Activated naive CD8-positive, alpha-beta T cell treated with anti-CD3 and anti-CD28 coated beads for 36 hours (primary cell): ENCODE measurements at regions not wholly inside any gene's neighbourhood (a gene's known extent, or its start where the extent isn't known, plus 50 kb on each side); places are given as distances from the start of the nearest gene placed in this dataset.
A peak's percentile ranks its signal among the peaks of the same experiment; 100 is the strongest.
"Not testable (repeated sequence)": the region's sequence is repeated elsewhere in the genome, so short reads cannot be mapped to it uniquely, and the experiment has no call there.

ENCODE experiments used
- DNase-seq: peaks from one replicate; pipeline ENCODE4 v3.0.0; 2021
- H3K27ac Mint-ChIP-seq: one replicate; pipeline ENCODE4 v1.8.0; 2022; ENCODE audit warnings: mild to moderate bottlenecking, moderate library complexity, mixed read lengths
- H3K27me3 Mint-ChIP-seq: one replicate; pipeline ENCODE4 v1.8.0; 2022; ENCODE audit warnings: mild to moderate bottlenecking, mixed read lengths
- H3K36me3 Mint-ChIP-seq: one replicate; pipeline ENCODE4 v1.8.0; 2021; ENCODE audit warnings: mild to moderate bottlenecking, mixed read lengths
- H3K4me1 Mint-ChIP-seq: one replicate; pipeline ENCODE4 v1.8.0; 2021; ENCODE audit warnings: mixed read lengths
- H3K4me3 Mint-ChIP-seq: one replicate; pipeline ENCODE4 v1.8.0; 2022; ENCODE audit warnings: mild to moderate bottlenecking, moderate library complexity, mixed read lengths
- H3K9me3 Mint-ChIP-seq: one replicate; pipeline ENCODE4 v1.8.0; 2022; ENCODE audit warnings: mixed read lengths

GRCh38 chr18:51248685-51249084 is 51.2 kb upstream of the MEX3C start:
- Mint-ChIP-seq H3K4me3 (no peak overlapping the region), H3K36me3 (no peaks in the 10 kb centered on the region), H3K4me1 (no peaks in the 10 kb centered on the region), H3K27me3 (peaks cover 6% of the 10 kb centered on the region), H3K27ac (no peak overlapping the region), H3K9me3 (no peaks in the 10 kb centered on the region)
- DNase-seq: no peak

DNA sequence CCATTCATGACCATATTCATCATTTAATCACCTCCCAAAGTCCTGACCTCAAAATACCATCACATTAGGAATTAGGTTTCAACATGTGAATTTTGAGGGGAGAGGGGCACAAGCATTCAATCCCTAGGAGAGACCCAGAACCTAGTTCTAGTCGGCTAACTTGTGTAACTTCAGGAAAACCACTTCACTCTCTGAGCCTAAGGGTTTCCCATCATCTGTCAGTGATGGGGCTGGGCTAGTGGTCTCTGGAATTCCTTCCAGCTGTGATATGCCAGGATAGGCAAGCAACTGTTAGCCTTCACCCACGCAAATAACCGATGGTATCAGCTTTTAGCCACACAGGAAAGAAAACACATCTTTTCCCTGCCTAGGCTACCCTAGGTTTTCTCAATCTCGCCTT is 52.5 kb upstream of the MEX3C start:
- no peaks in the 10 kb centered on the region for H3K4me1 Mint-ChIP-seq
- no peak overlapping the region for H3K27ac Mint-ChIP-seq
- H3K9me3 Mint-ChIP-seq: no peaks in the 10 kb centered on the region
- H3K36me3 Mint-ChIP-seq: no peaks in the 10 kb centered on the region
- peaks cover 6% of the 10 kb centered on the region for H3K27me3 Mint-ChIP-seq
- no peak overlapping the region for H3K4me3 Mint-ChIP-seq
- no peak for DNase-seq

GRCh38 chr18:51250458-51251024 is 53.1 kb upstream of the MEX3C start:
- peaks cover 10% of the 10 kb centered on the region for H3K27me3 Mint-ChIP-seq
- H3K27ac Mint-ChIP-seq: no peak overlapping the region
- DNase-seq: no peak
- H3K4me3 Mint-ChIP-seq: no peak overlapping the region
- no peaks in the 10 kb centered on the region for H3K4me1 Mint-ChIP-seq
- H3K9me3 Mint-ChIP-seq: no peaks in the 10 kb centered on the region
- no peaks in the 10 kb centered on the region for H3K36me3 Mint-ChIP-seq

GRCh38 chr18:51251625-51252024 is 54.1 kb upstream of the MEX3C start:
- Mint-ChIP-seq H3K9me3 (no peaks in the 10 kb centered on the region), H3K4me1 (no peaks in the 10 kb centered on the region), H3K4me3 (no peak overlapping the region), H3K27me3 (peaks cover 10% of the 10 kb centered on the region), H3K27ac (no peak overlapping the region), H3K36me3 (no peaks in the 10 kb centered on the region)
- no peak for DNase-seq

DNA sequence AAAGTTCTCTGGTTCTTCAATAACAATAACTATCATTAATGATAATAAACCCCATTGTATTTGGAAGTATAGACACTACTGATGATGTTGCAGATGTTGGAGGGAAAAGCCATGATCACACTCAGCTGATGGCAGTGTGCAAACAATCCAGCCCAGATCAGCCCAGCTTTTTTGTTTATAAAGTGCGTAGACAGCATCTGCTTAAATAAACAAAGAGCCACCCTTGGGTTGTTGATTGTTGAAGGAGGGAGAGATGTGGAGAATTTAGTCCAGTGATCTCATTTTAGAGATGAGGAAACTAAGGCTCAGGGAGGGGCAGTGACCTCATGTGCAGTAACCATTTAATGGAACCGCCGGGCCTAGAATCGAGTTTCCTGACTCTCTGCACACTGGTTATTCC is 56.0 kb upstream of the MEX3C start:
- Mint-ChIP-seq H3K4me3 (no peak overlapping the region), H3K27me3 (peaks cover 10% of the 10 kb centered on the region), H3K27ac (no peak overlapping the region), H3K4me1 (no peaks in the 10 kb centered on the region), H3K9me3 (no peaks in the 10 kb centered on the region), H3K36me3 (no peaks in the 10 kb centered on the region)
- no peak for DNase-seq

DNA sequence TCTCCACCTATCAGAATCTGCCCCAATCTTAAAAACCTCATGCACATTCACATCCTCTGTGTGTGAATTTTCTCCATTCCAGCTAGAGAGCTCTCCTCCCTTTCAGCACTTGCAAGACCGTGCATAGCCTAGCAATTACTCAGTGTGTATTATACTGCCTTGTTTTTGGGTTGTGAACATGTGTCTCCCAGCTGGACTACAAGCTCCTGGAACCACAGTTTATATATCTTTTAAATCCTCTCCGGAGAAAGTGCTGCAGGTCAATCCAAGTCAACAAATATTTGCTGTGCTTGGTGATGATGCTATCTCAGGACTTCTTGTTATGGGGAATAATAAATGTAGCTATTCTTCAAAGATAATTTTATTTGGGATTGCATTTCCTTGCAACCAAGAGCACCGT is 58.2 kb upstream of the MEX3C start:
- no peak for DNase-seq
- no peak overlapping the region for H3K4me3 Mint-ChIP-seq
- no peak overlapping the region for H3K27ac Mint-ChIP-seq
- H3K4me1 Mint-ChIP-seq: no peaks in the 10 kb centered on the region
- H3K36me3 Mint-ChIP-seq: no peaks in the 10 kb centered on the region
- H3K27me3 Mint-ChIP-seq: peaks cover 9% of the 10 kb centered on the region
- no peaks in the 10 kb centered on the region for H3K9me3 Mint-ChIP-seq

DNA sequence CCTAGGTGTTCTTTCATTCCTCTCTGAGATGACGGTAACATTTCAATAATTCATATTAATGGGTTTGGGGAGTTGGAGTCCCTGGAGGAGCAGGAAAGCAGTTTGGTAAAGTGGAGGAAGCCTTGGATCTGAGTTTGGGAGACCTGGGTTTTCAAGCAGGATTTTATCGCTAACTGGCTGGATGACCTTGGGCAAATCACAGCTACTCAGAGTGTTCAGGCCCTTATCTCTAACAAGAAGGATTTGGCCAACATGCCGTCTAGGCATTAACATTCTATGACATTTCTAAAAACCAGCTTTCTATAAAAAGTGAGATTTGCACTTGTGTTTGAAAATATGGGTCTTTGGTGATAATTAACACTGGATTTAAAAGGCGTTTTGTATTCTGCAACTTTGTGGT is 59.7 kb upstream of the MEX3C start:
- H3K27me3 Mint-ChIP-seq: peaks cover 19% of the 10 kb centered on the region
- H3K27ac Mint-ChIP-seq: no peak overlapping the region
- DNase-seq: no peak
- no peak overlapping the region for H3K4me3 Mint-ChIP-seq
- no peaks in the 10 kb centered on the region for H3K9me3 Mint-ChIP-seq
- H3K36me3 Mint-ChIP-seq: no peaks in the 10 kb centered on the region
- H3K4me1 Mint-ChIP-seq: no peaks in the 10 kb centered on the region

DNA sequence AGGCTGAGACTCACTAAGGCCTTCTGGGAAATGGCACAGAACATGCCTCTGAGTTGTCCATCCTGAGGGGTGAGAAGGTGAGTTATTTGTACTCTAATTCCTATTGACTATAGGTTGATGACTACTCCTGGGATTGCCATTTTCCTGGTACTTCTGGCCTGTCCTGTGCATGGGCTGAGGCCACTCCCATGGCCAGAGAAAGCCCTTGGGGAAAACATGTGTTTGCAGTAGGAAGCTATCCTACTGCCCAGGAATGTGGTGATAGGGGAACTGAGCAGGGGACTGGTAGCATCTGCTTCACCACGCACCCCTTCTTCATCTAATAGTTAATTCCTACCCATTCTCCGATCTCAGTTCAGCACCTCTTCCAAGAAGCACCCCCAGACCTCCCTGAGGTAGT is 62.6 kb upstream of the MEX3C start:
- Mint-ChIP-seq H3K9me3 (no peaks in the 10 kb centered on the region), H3K27me3 (peaks cover 20% of the 10 kb centered on the region), H3K27ac (no peak overlapping the region), H3K36me3 (no peaks in the 10 kb centered on the region), H3K4me1 (no peaks in the 10 kb centered on the region), H3K4me3 (no peak overlapping the region)
- no peak for DNase-seq

DNA sequence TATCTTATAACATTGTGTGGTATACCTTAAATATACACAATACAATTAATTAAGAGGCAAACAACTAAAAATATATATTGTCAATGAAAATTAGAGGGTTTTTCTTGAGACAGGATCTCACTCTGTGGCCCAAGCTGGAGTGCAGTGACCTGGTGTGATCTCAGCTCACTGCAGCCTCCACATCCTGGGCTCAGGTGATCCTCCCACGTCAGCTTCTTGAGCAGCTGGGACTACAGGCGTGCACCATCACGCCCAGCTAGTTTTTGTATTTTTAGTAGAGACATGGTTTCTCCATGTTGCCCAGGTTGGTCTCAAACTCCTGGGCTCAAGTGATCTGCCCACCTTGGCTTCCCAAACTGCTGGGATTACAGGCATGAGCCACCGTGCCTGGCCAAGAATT is 68.6 kb upstream of the MEX3C start:
- H3K27me3 Mint-ChIP-seq: peaks cover 16% of the 10 kb centered on the region
- not testable (repeated sequence) for H3K9me3 Mint-ChIP-seq, H3K36me3 Mint-ChIP-seq, H3K4me1 Mint-ChIP-seq, H3K4me3 Mint-ChIP-seq, H3K27ac Mint-ChIP-seq, DNase-seq

- peaks cover 9% of the 10 kb centered on the region for H3K27me3 Mint-ChIP-seq
- H3K27ac Mint-ChIP-seq: no peak overlapping the region
- peaks cover 1% of the 10 kb centered on the region for H3K9me3 Mint-ChIP-seq
- H3K36me3 Mint-ChIP-seq: no peaks in the 10 kb centered on the region
- no peaks in the 10 kb centered on the region for H3K4me1 Mint-ChIP-seq
- DNase-seq: no peak
- no peak overlapping the region for H3K4me3 Mint-ChIP-seq
These were observed 69.3 kb upstream of the MEX3C start for GRCh38 chr18:51266773-51267172.

DNA sequence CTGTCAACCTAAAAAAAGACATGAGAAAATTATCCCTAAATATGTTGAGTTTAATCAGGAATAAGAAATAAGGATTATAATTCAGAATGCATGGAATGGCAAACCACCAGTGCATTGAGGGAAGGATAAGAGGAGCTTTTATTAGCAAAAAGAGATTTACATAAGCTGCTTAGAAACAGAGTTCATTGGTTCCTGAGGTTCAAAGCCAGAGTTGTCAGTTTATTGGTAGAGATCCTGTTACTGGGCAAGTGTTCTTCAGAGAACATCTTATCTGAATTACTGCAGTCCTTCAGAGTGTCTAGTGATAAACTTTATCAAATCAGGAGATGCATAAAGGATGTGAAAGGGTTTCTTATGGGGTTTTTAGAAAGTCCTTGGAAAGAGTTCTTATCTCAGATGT is 76.0 kb upstream of the MEX3C start:
- DNase-seq: no peak
- no peaks in the 10 kb centered on the region for H3K27me3 Mint-ChIP-seq
- no peaks in the 10 kb centered on the region for H3K36me3 Mint-ChIP-seq
- H3K4me3 Mint-ChIP-seq: no peak overlapping the region
- no peak overlapping the region for H3K27ac Mint-ChIP-seq
- H3K4me1 Mint-ChIP-seq: no peaks in the 10 kb centered on the region
- H3K9me3 Mint-ChIP-seq: peaks cover 1% of the 10 kb centered on the region

GRCh38 chr18:51275712-51276476 is 78.4 kb upstream of the MEX3C start:
- Mint-ChIP-seq H3K36me3 (no peaks in the 10 kb centered on the region), H3K27ac (no peak overlapping the region), H3K27me3 (no peaks in the 10 kb centered on the region), H3K4me3 (no peak overlapping the region), H3K9me3 (peaks cover 1% of the 10 kb centered on the region), H3K4me1 (no peaks in the 10 kb centered on the region)
- no peak for DNase-seq

DNA sequence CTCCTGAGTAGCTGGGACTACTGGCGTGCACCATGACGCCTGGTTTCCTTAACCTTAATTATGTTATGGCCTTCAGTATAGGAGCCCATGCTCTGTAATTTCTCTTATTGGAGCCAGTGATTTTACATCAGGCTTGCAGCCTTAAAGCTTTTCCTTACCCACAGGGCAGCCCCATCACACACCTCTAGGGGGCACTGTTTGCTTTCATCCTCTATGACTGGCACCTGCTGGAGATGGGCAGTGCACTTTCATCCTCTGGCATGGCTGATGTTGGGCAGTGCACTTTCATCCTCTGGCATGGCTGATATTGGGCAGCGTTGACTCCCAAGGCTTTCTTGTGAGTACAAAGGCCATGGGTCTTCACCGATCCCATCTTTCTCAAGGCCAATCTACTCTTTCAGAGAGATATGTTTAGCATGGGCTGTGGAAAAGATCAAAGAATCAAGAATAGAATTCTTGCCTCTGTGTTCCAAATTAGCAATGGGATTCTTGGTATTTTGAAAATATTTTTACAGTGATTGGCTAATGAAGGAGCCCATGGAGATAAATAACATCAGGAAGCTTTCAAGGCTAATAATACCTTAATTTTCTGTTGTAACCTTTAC is 80.7 kb upstream of the MEX3C start:
- Mint-ChIP-seq H3K9me3 (no peaks in the 10 kb centered on the region), H3K4me3 (no peak overlapping the region), H3K27ac (no peak overlapping the region), H3K36me3 (no peaks in the 10 kb centered on the region), H3K4me1 (no peaks in the 10 kb centered on the region), H3K27me3 (no peaks in the 10 kb centered on the region)
- peak; percentile 30 for DNase-seq

DNA sequence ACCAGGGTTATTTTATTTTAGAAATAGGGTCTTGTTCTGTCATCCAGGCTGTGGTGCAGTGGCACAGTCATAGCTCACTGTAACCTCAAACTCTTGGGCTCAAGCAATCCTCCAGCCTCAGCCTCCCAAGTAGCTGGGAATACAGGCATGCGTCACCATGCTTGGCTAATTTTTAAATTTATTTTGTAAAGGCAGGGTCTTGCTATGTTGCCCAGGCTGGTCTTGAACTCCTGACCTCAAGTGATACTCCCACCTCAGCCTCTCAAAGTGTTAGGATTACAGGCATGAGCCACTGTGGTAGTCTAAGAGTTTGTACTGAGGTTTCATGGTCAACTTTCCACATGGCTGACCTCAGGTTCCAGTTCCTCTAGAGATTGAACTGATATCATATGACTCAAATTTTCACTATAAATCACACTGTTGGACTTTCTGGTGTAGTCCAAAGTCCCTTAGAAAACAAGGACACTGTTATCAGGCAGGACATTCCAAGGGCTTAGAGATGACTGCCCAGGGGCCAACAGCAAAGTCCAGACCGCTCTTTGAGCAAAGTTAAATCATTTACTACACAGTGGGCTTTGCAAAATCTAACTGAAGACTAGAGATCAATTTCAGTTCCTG is 82.0 kb upstream of the MEX3C start:
- Mint-ChIP-seq H3K4me3 (no peak overlapping the region), H3K36me3 (no peaks in the 10 kb centered on the region), H3K9me3 (no peaks in the 10 kb centered on the region), H3K27me3 (no peaks in the 10 kb centered on the region), H3K27ac (no peak overlapping the region), H3K4me1 (no peaks in the 10 kb centered on the region)
- DNase-seq: no peak

- H3K36me3 Mint-ChIP-seq: no peaks in the 10 kb centered on the region
- no peak overlapping the region for H3K27ac Mint-ChIP-seq
- H3K27me3 Mint-ChIP-seq: no peaks in the 10 kb centered on the region
- peaks cover 8% of the 10 kb centered on the region for H3K9me3 Mint-ChIP-seq
- no peak for DNase-seq
- H3K4me1 Mint-ChIP-seq: no peaks in the 10 kb centered on the region
- no peak overlapping the region for H3K4me3 Mint-ChIP-seq
These were observed 90.5 kb upstream of the MEX3C start for GRCh38 chr18:51287818-51288508.
